Retinal pigment epithelial cell (primary cell): ENCODE measurements at regions not wholly inside any gene's neighbourhood (a gene's known extent, or its start where the extent isn't known, plus 50 kb on each side); places are given as distances from the start of the nearest gene placed in this dataset.
"Not testable (repeated sequence)": the region's sequence is repeated elsewhere in the genome, so short reads cannot be mapped to it uniquely, and the experiment has no call there.

ENCODE experiments used
- DNase-seq: peaks from one replicate; pipeline ENCODE4 v3.0.0-alpha.2; 2010; ENCODE audit warnings: low read depth
- H3K4me3 ChIP-seq: 2 replicates; pipeline ENCODE4 v1.5.1; 2011; ENCODE audit warnings: mild to moderate bottlenecking, low read length, control low read depth, moderate library complexity
- TF ChIP-seq, protein P1 (sequence below): conservative IDR thresholded peaks from 2 replicates; pipeline ENCODE4 v1.5.1; 2011; ENCODE audit warnings: low read depth, low read length, control low read depth, inconsistent platforms

DNA sequence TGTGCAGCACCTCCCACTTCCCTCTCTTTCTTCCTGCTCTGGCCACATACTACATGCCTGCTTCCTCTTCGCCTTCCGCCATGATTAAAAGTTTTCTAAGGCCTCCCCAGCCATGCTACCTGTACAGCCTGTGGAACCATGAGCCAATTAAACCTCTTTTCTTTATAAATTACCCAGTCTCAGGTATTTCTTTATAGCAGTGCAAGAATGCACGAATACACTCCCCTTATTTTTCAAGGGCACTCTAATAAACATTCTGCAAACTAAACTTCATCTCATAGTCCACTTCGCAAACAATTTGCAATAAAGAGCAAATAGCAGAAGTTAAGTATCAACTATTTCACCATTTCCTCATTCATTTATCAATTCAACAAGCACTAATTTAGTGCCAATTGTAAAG lies 351.3 kb downstream of the PID1 start:
- TF ChIP-seq, protein P1, sequence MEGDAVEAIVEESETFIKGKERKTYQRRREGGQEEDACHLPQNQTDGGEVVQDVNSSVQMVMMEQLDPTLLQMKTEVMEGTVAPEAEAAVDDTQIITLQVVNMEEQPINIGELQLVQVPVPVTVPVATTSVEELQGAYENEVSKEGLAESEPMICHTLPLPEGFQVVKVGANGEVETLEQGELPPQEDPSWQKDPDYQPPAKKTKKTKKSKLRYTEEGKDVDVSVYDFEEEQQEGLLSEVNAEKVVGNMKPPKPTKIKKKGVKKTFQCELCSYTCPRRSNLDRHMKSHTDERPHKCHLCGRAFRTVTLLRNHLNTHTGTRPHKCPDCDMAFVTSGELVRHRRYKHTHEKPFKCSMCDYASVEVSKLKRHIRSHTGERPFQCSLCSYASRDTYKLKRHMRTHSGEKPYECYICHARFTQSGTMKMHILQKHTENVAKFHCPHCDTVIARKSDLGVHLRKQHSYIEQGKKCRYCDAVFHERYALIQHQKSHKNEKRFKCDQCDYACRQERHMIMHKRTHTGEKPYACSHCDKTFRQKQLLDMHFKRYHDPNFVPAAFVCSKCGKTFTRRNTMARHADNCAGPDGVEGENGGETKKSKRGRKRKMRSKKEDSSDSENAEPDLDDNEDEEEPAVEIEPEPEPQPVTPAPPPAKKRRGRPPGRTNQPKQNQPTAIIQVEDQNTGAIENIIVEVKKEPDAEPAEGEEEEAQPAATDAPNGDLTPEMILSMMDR, result no peak
- H3K4me3 ChIP-seq, result no peak overlapping the region
- DNase-seq, result no peak

DNA sequence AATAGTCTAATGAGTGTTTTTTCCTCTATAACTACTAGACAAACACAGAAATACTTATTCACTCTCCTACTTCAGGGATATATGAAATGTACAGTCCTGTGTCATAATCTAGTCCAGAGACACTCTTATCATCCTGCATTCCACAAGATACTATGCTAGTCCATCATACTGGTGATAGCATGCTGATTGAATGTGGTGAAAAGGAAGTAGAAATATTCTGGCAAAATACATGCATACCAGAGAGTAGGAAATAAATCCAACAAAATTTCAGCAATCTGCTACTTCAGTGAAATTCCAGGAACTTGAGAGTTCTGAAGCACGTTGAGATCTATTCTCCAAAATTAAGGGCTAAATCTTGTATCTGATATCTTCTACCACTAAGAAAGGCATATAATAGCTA lies 353.9 kb downstream of the PID1 start:
- no peak overlapping the region for H3K4me3 ChIP-seq
- TF ChIP-seq, protein P1, result no peak
- no peak for DNase-seq

DNA sequence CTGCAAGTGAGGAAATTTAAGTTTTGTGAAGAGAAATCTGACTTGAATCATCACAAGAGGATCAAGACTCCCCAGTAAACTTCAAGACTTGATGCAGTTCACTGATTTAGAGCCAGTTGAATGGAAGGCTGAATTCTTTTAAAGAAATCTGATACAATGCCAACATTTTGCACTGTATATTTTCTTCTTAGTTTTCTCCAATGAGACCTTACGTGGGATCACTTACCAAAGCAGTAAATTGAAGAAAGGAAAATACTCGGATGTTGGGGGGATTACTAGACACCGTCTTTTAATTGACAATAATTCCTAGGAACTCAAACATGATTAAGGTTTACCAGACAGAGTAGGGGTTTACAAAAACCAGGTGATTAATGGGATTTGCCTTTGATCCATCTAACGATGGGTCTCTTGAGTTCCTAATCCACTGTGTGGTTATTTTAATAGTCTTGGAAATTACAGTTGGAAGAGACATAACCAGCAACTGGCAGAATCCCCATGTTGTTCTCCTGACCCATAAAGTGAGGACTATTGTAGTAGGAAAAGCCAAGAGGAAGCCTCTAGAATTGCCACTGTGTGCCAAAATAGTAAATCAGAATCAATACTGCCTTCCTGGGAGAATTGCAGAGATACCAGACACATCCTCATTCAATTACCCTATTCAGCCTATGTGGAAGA lies 354.5 kb downstream of the PID1 start:
- TF ChIP-seq, protein P1, result no peak
- no peak for DNase-seq
- H3K4me3 ChIP-seq, result no peak overlapping the region

DNA sequence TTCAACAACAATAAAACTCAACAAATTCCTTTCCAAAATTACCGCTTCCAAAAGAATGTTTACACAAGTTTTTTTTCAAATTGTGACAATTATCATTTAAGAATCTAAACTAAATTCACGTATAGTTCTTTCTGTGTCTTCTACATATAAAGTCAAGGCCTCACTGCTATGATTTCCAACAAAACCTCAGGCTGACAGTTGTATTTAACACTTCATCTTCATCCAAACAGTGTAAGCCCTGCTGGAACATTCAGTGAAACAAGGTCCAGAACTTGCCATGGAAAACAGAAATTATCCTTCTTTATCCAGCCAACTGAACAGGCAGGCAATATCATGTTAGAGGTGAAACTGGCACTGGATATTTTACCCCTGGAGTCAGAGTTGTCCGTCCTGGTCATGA lies 357.9 kb downstream of the PID1 start:
- TF ChIP-seq, protein P1, result no peak
- DNase-seq, result no peak
- H3K4me3 ChIP-seq, result no peak overlapping the region

- DNase-seq, H3K4me3 ChIP-seq: not testable (repeated sequence)
Measured at GRCh38 chr2:228910872-228911271, 360.2 kb downstream of the PID1 start.

GRCh38 chr2:228902176-228902575 lies 368.9 kb downstream of the PID1 start:
- H3K4me3 ChIP-seq, result no peak overlapping the region
- DNase-seq, result no peak
- TF ChIP-seq, protein P1, result no peak

GRCh38 chr2:228901531-228901930 lies 369.6 kb downstream of the PID1 start:
- TF ChIP-seq, protein P1, result no peak
- DNase-seq, result no peak
- no peak overlapping the region for H3K4me3 ChIP-seq
